ENCODE measurements at regions not wholly inside any gene's neighbourhood (a gene's known extent, or its start where the extent isn't known, plus 50 kb on each side); places are given as distances from the start of the nearest gene placed in this dataset.

- TF ChIP-seq, protein P1, sequence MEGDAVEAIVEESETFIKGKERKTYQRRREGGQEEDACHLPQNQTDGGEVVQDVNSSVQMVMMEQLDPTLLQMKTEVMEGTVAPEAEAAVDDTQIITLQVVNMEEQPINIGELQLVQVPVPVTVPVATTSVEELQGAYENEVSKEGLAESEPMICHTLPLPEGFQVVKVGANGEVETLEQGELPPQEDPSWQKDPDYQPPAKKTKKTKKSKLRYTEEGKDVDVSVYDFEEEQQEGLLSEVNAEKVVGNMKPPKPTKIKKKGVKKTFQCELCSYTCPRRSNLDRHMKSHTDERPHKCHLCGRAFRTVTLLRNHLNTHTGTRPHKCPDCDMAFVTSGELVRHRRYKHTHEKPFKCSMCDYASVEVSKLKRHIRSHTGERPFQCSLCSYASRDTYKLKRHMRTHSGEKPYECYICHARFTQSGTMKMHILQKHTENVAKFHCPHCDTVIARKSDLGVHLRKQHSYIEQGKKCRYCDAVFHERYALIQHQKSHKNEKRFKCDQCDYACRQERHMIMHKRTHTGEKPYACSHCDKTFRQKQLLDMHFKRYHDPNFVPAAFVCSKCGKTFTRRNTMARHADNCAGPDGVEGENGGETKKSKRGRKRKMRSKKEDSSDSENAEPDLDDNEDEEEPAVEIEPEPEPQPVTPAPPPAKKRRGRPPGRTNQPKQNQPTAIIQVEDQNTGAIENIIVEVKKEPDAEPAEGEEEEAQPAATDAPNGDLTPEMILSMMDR (IDR thresholded peaks at IDR 0.05) = no peak
- no peak for TF ChIP-seq POLR2A (IDR thresholded peaks at IDR 0.05)
These were observed 111.2 kb downstream of the KLF5 start for GRCh38 chr13:73169971-73170370.
